GM23338 (cell line): ENCODE measurements at regions not wholly inside any gene's neighbourhood (a gene's known extent, or its start where the extent isn't known, plus 50 kb on each side); places are given as distances from the start of the nearest gene placed in this dataset.

Experiments
- ATAC-seq: fragments of 200-7000 bp; cut with Tn5 transposase; 3 replicates; pipeline ENCODE4 v1.9.1; 2020
- DNase-seq: peaks from one replicate; pipeline ENCODE4 v3.0.0-alpha.2; 2015; ENCODE audit warnings: low spot score
- H2AFZ ChIP-seq: fragments of 200-600 bp; sonication (generic); 2 replicates; pipeline ENCODE4 v1.8.0; 2016; ENCODE audit warnings: antibody characterized with exemption, mild to moderate bottlenecking, moderate library complexity
- H3F3A ChIP-seq: fragments of 200-600 bp; sonication (generic); replicated peaks from 2 replicates; pipeline ENCODE4 v1.8.0; 2017; ENCODE audit warnings: antibody characterized with exemption, mixed run types, low read depth
- H3K27ac ChIP-seq: fragments of 200-600 bp; sonication (generic); 2 replicates; pipeline ENCODE4 v1.6.1; 2016; ENCODE audit warnings: low read depth
- H3K27me3 ChIP-seq: fragments of 200-600 bp; sonication (generic); 2 replicates; pipeline ENCODE4 v1.8.0; 2016; ENCODE audit warnings: mild to moderate bottlenecking, mixed run types, moderate library complexity; ENCODE audit not compliant: insufficient read depth
- H3K36me3 ChIP-seq: fragments of 200-600 bp; sonication (generic); 2 replicates; pipeline ENCODE4 v1.8.0; 2016; ENCODE audit warnings: mild to moderate bottlenecking; ENCODE audit not compliant: insufficient read depth
- H3K4me1 ChIP-seq: fragments of 200-600 bp; sonication (generic); 2 replicates; pipeline ENCODE4 v1.8.0; 2016; ENCODE audit warnings: mild to moderate bottlenecking, moderate library complexity; ENCODE audit not compliant: insufficient read depth
- H3K4me2 ChIP-seq: fragments of 200-600 bp; sonication (generic); 2 replicates; pipeline ENCODE4 v1.7.1; 2017; ENCODE audit warnings: mixed run types
- H3K4me3 ChIP-seq: fragments of 200-600 bp; sonication (generic); 2 replicates; pipeline ENCODE4 v1.6.1; 2016; ENCODE audit warnings: mixed run types
- H3K79me2 ChIP-seq: fragments of 200-600 bp; sonication (generic); replicated peaks from 2 replicates; pipeline ENCODE4 v1.8.0; 2017; ENCODE audit warnings: mild to moderate bottlenecking; ENCODE audit not compliant: insufficient read depth
- H3K9me2 ChIP-seq: fragments of 200-600 bp; sonication (generic); 2 replicates; pipeline ENCODE4 v1.8.0; 2017; ENCODE audit not compliant: insufficient read depth
- H4K20me1 ChIP-seq: fragments of 200-600 bp; sonication (generic); replicated peaks from 2 replicates; pipeline ENCODE4 v1.8.0; 2017; ENCODE audit warnings: mild to moderate bottlenecking; ENCODE audit not compliant: insufficient read depth
- H3K27ac Mint-ChIP-seq: 2 replicates; pipeline ENCODE4 v1.8.0; 2020; ENCODE audit warnings: inconsistent platforms, mild to moderate bottlenecking, moderate library complexity, mixed read lengths
- H3K27me3 Mint-ChIP-seq: 3 replicates; pipeline ENCODE4 v1.8.0; 2022; ENCODE audit warnings: low read depth, mild to moderate bottlenecking, moderate library complexity, mixed read lengths, inconsistent platforms; ENCODE audit not compliant: insufficient read depth, poor library complexity
- H3K36me3 Mint-ChIP-seq: 3 replicates; pipeline ENCODE4 v1.8.0; 2021; ENCODE audit warnings: low read depth, mild to moderate bottlenecking, inconsistent platforms, moderate library complexity, mixed read lengths
- H3K4me1 Mint-ChIP-seq: 3 replicates; pipeline ENCODE4 v1.8.0; 2020; ENCODE audit warnings: mild to moderate bottlenecking, inconsistent platforms, mixed read lengths
- H3K4me3 Mint-ChIP-seq: 3 replicates; pipeline ENCODE4 v1.8.0; 2021; ENCODE audit warnings: moderate library complexity, mild to moderate bottlenecking, inconsistent platforms, mixed read lengths
- H3K9me3 Mint-ChIP-seq: 3 replicates; pipeline ENCODE4 v1.8.0; 2020; ENCODE audit warnings: moderate library complexity, mild to moderate bottlenecking, inconsistent platforms, mixed read lengths
- CREB1 ChIP-seq: fragments of 250-450 bp; sonication (Bioruptor Pico); IDR thresholded peaks from 2 replicates; pipeline ENCODE4 v1.5.0; 2020; ENCODE audit warnings: low read depth, mild to moderate bottlenecking, moderate library complexity
- CTCF ChIP-seq, 2 experiments: fragments of 200-600 bp in 1 of 2; sonication (generic) in 1 of 2; conservative IDR thresholded peaks; 2 replicates each; pipeline versions ENCODE4 v1.5.1 to v1.6.1; 2016 to 2017; ENCODE audit warnings: antibody characterized with exemption in 2 of 2, low read depth in 2 of 2, mild to moderate bottlenecking in 2 of 2, moderate library complexity in 1 of 2
- ETS1 ChIP-seq: IDR thresholded peaks from 2 replicates; pipeline ENCODE4 v1.6.1; 2016; ENCODE audit warnings: antibody characterized with exemption
- EZH2 ChIP-seq: fragments of 200-600 bp; sonication (generic); IDR thresholded peaks from one replicate; pipeline ENCODE4 v1.8.0; 2017; ENCODE audit warnings: antibody characterized with exemption, mild to moderate bottlenecking, low read depth; ENCODE audit not compliant: unreplicated experiment
- EZH2phosphoT487 ChIP-seq: fragments of 200-600 bp; sonication (generic); IDR thresholded peaks from one replicate; pipeline ENCODE4 v1.8.1; 2018; ENCODE audit warnings: antibody characterized with exemption; ENCODE audit not compliant: unreplicated experiment
- JUNB ChIP-seq: IDR thresholded peaks from one replicate; pipeline ENCODE4 v1.6.1; 2016; ENCODE audit warnings: antibody characterized with exemption; ENCODE audit not compliant: unreplicated experiment
- NANOG ChIP-seq: IDR thresholded peaks from 2 replicates; pipeline ENCODE4 v1.6.1; 2016; ENCODE audit warnings: antibody characterized with exemption, borderline replicate concordance
- POLR2AphosphoS5 ChIP-seq: IDR thresholded peaks from 2 replicates; pipeline ENCODE4 v1.6.1; 2016; ENCODE audit warnings: antibody characterized with exemption, low read depth
- REST ChIP-seq: IDR thresholded peaks from one replicate; pipeline ENCODE4 v1.6.1; 2018; ENCODE audit warnings: antibody characterized with exemption; ENCODE audit not compliant: unreplicated experiment
- STAT1 ChIP-seq: IDR thresholded peaks from one replicate; pipeline ENCODE4 v1.6.1; 2016; ENCODE audit warnings: antibody characterized with exemption; ENCODE audit not compliant: unreplicated experiment
- ZNF114 ChIP-seq: fragments of 250-450 bp; sonication (Bioruptor Pico); IDR thresholded peaks from 2 replicates; pipeline ENCODE4 v1.5.0; 2020; ENCODE audit warnings: mild to moderate bottlenecking, moderate library complexity
- ZNF331 ChIP-seq: fragments of 250-450 bp; sonication (Bioruptor Pico); IDR thresholded peaks from 2 replicates; pipeline ENCODE4 v1.5.0; 2020; ENCODE audit warnings: low read depth, mild to moderate bottlenecking, moderate library complexity
- ZNF462 ChIP-seq: fragments of 250-450 bp; sonication (Bioruptor Pico); IDR thresholded peaks from 2 replicates; pipeline ENCODE4 v1.5.0; 2020; ENCODE audit warnings: mild to moderate bottlenecking, moderate library complexity

- Mint-ChIP-seq H3K4me1 (peaks cover 34% of the 10 kb centered on the region), H3K36me3 (no peaks in the 10 kb centered on the region), H3K27ac (no peak overlapping the region), H3K9me3 (no peaks in the 10 kb centered on the region), H3K27me3 (no peaks in the 10 kb centered on the region), H3K4me3 (no peak overlapping the region)
- Histone ChIP-seq H3K36me3 (no peaks in the 10 kb centered on the region), H3K4me1 (peaks cover 29% of the 10 kb centered on the region), H3F3A (no peaks in the 10 kb centered on the region), H3K4me2 (no peak overlapping the region), H3K79me2 (no peaks in the 10 kb centered on the region), H3K27me3 (no peaks in the 10 kb centered on the region), H3K9me2 (peaks cover 6% of the 10 kb centered on the region; the same call in 1 of the 2 replicates), H3K27ac (no peak overlapping the region), H3K4me3 (no peak overlapping the region), H4K20me1 (no peaks in the 10 kb centered on the region), H2AFZ (no peak overlapping the region)
- no peak for ATAC-seq
- TF ChIP-seq ZNF331 (CRISPR knock-in tag) (no peak), CREB1 (CRISPR knock-in tag) (no peak), REST (no peak), JUNB (no peak), ZNF114 (CRISPR knock-in tag) (no peak), CTCF (conservative IDR thresholded peaks at IDR 0.05; ENCODE audit: low read depth in 2 of 2) (no peak), EZH2phosphoT487 (no peak), NANOG (no peak), STAT1 (no peak), ETS1 (no peak), EZH2 (no peak), ZNF462 (CRISPR knock-in tag) (no peak), POLR2AphosphoS5 (no peak)
- no peak for DNase-seq
Observed at GRCh38 chr5:167763772-167764171, 527.7 kb upstream of the WWC1 start.
